MCF 10A (cell line): ENCODE measurements at regions not wholly inside any gene's neighbourhood (a gene's known extent, or its start where the extent isn't known, plus 50 kb on each side); places are given as distances from the start of the nearest gene placed in this dataset.

Experiments used
- BruUV-seq: library from RNA; stranded (reverse); fragments of 400-500 nt; replicated peaks from 2 replicates; lab custom pipeline; 2021; lab: Mats Ljungman, UMichigan
- CTCF ChIA-PET: fragments of 300-600 bp; sonication (Branson Sonifier 250); formaldehyde crosslinking; extraction: SDS; loops from one replicate; lab custom pipeline; 2021; ENCODE audit warnings: antibody characterized with exemption, inconsistent platforms; lab: Yijun Ruan, JAX
- POLR2A ChIA-PET: fragments of 300-600, 350-650 bp; sonication (Branson Sonifier 250); formaldehyde crosslinking; extraction: SDS; loops from one replicate; lab custom pipeline; 2020; ENCODE audit warnings: antibody characterized with exemption, inconsistent platforms; lab: Yijun Ruan, JAX
- DNase-seq: peaks from one replicate; pipeline ENCODE4 v3.0.0-alpha.2; 2018; ENCODE audit not compliant: unreplicated experiment
- H3K27ac Mint-ChIP-seq: one replicate; pipeline ENCODE4 v1.8.0; 2022; ENCODE audit warnings: mild to moderate bottlenecking, low read depth, mixed read lengths; ENCODE audit not compliant: unreplicated experiment
- H3K27me3 Mint-ChIP-seq: one replicate; pipeline ENCODE4 v1.8.0; 2022; ENCODE audit warnings: mixed read lengths; ENCODE audit not compliant: insufficient read depth, unreplicated experiment
- H3K36me3 Mint-ChIP-seq: one replicate; pipeline ENCODE4 v1.8.0; 2022; ENCODE audit warnings: mild to moderate bottlenecking, moderate library complexity, mixed read lengths; ENCODE audit not compliant: insufficient read depth, unreplicated experiment
- H3K4me1 Mint-ChIP-seq: one replicate; pipeline ENCODE4 v1.8.0; 2022; ENCODE audit warnings: mixed read lengths; ENCODE audit not compliant: insufficient read depth, unreplicated experiment
- H3K4me3 Mint-ChIP-seq: one replicate; pipeline ENCODE4 v1.8.0; 2022; ENCODE audit warnings: mild to moderate bottlenecking, moderate library complexity, mixed read lengths; ENCODE audit not compliant: unreplicated experiment
- H3K9me3 Mint-ChIP-seq: one replicate; pipeline ENCODE4 v1.8.0; 2022; ENCODE audit warnings: mixed read lengths; ENCODE audit not compliant: unreplicated experiment
- CTCF ChIP-seq: fragments of 200-600 bp; IDR thresholded peaks from one replicate; pipeline ENCODE4 v1.8.0; 2022; ENCODE audit warnings: antibody characterized with exemption, mild to moderate bottlenecking; ENCODE audit not compliant: unreplicated experiment
- intact Hi-C: fragments of 100-400 bp; cut with micrococcal nuclease; formaldehyde crosslinking; loops from 2 replicates; pipeline ENCODE4 v1.14.1; 2022

- no TSS peak for BruUV-seq
- Mint-ChIP-seq H3K36me3 (no peaks in the 10 kb centered on the region), H3K4me1 (peaks cover 1% of the 10 kb centered on the region), H3K27ac (no peak overlapping the region), H3K4me3 (no peak overlapping the region), H3K9me3 (no peaks in the 10 kb centered on the region), H3K27me3 (no peaks in the 10 kb centered on the region)
- TF ChIP-seq CTCF, result no peak
- CTCF ChIA-PET, result interaction anchor here (0.6 to 1.2 kb wide), 3 partner anchors 9 to 1329 kb away, joined by 3 to 5 read pairs (median 3); no protein-coding TSS in a partner anchor
- POLR2A ChIA-PET, result no interaction called here
- no peak for DNase-seq
- intact Hi-C loops, result loop anchor here (5.0 kb wide), 1 partner anchor 1914 kb away; no protein-coding TSS in a partner anchor
These were observed 1599.0 kb upstream of the LRRTM1 start for GRCh38 chr2:81903534-81903933.

GRCh38 chr2:81901017-81901416 is 1596.5 kb upstream of the LRRTM1 start:
- Mint-ChIP-seq H3K27ac (no peak overlapping the region), H3K4me3 (no peak overlapping the region), H3K36me3 (no peaks in the 10 kb centered on the region), H3K9me3 (no peaks in the 10 kb centered on the region), H3K4me1 (no peaks in the 10 kb centered on the region), H3K27me3 (no peaks in the 10 kb centered on the region)
- peak; percentile 38 for DNase-seq
- BruUV-seq, result no TSS peak
- TF ChIP-seq CTCF, result peak; percentile 27
- intact Hi-C loops, result loop anchor here (1.0 to 5.0 kb wide), 2 partner anchors 1295 to 1916 kb away; no protein-coding TSS in a partner anchor
- ChIA-PET CTCF (interaction anchor here (0.6 to 0.7 kb wide), 3 partner anchors 9 to 922 kb away, joined by 3 to 4 read pairs (median 4); no protein-coding TSS in a partner anchor), POLR2A (interaction anchor here (0.6 kb wide), 1 partner anchor 52 kb away, joined by 3 read pairs; no protein-coding TSS in a partner anchor)

GRCh38 chr2:81895620-81896250 is 1591.2 kb upstream of the LRRTM1 start:
- H3K4me1 Mint-ChIP-seq, result peaks cover 7% of the 10 kb centered on the region
- CTCF ChIA-PET, result interaction anchor here (1.4 to 3.0 kb wide), 2 partner anchors 571 to 1299 kb away, joined by 5 to 12 read pairs; no protein-coding TSS in a partner anchor
- H3K9me3 Mint-ChIP-seq, result no peaks in the 10 kb centered on the region
- BruUV-seq, result no TSS peak
- POLR2A ChIA-PET, result no interaction called here
- H3K36me3 Mint-ChIP-seq, result no peaks in the 10 kb centered on the region
- H3K27me3 Mint-ChIP-seq, result no peaks in the 10 kb centered on the region
- intact Hi-C loops, result loop anchor here (10.0 kb wide), 2 partner anchors 891 to 1821 kb away; no protein-coding TSS in a partner anchor
- TF ChIP-seq CTCF, result no peak
- H3K4me3 Mint-ChIP-seq, result no peak overlapping the region
- DNase-seq, result no peak
- no peak overlapping the region for H3K27ac Mint-ChIP-seq

GRCh38 chr2:81894451-81894990 is 1590.0 kb upstream of the LRRTM1 start:
- Mint-ChIP-seq H3K9me3 (no peaks in the 10 kb centered on the region), H3K4me3 (no peak overlapping the region), H3K36me3 (no peaks in the 10 kb centered on the region), H3K27ac (no peak overlapping the region), H3K4me1 (peaks cover 7% of the 10 kb centered on the region), H3K27me3 (no peaks in the 10 kb centered on the region)
- BruUV-seq, result no TSS peak
- peak; percentile 35 for TF ChIP-seq CTCF
- ChIA-PET POLR2A (no interaction called here), CTCF (interaction anchor here (0.5 to 3.0 kb wide), 13 partner anchors 9 to 1802 kb away, joined by 3 to 12 read pairs (median 4); no protein-coding TSS in a partner anchor)
- intact Hi-C loops, result loop anchor here (1.0 to 10.0 kb wide), 5 partner anchors 570 to 1820 kb away; no protein-coding TSS in a partner anchor
- peak; percentile 52 for DNase-seq
